ENCODE measurements at regions not wholly inside any gene's neighbourhood (a gene's known extent, or its start where the extent isn't known, plus 50 kb on each side); places are given as distances from the start of the nearest gene placed in this dataset.

- TF ChIP-seq TAF1 (IDR thresholded peaks at IDR 0.05; ENCODE audit: borderline replicate concordance, low read depth, low read length) (no peak), PAX8 (IDR thresholded peaks at IDR 0.05) (no peak), POLR2A (IDR thresholded peaks at IDR 0.05; ENCODE audit: low read depth, low read length) (no peak), SIN3A (IDR thresholded peaks at IDR 0.05; ENCODE audit: low read depth, low read length) (no peak), USF2 (IDR thresholded peaks at IDR 0.05; ENCODE audit: borderline replicate concordance, low read depth, low read length) (no peak), GATAD2B (conservative IDR thresholded peaks at IDR 0.05; ENCODE audit: low read depth) (no peak), ATF3 (IDR thresholded peaks at IDR 0.05; ENCODE audit: borderline replicate concordance, extremely low read depth, low read depth, low read length) (no peak), ATF7 (IDR thresholded peaks at IDR 0.05; ENCODE audit: low read depth) (no peak), RB1 (IDR thresholded peaks at IDR 0.05; ENCODE audit: borderline replicate concordance) (no peak), EP300 (IDR thresholded peaks at IDR 0.05; ENCODE audit: borderline replicate concordance in 1 of 2, control insufficient read depth in 1 of 2, low read depth in 2 of 2, low read length in 2 of 2) (no peak), TCF7 (IDR thresholded peaks at IDR 0.05; ENCODE audit: borderline replicate concordance) (no peak), USF1 (IDR thresholded peaks at IDR 0.05; ENCODE audit: borderline replicate concordance, extremely low read length, insufficient read depth, low read depth, low read length) (no peak)
These were observed 200.4 kb upstream of the ZFHX3 start for GRCh38 chr16:73248316-73248715.
